ENCODE measurements at regions not wholly inside any gene's neighbourhood (a gene's known extent, or its start where the extent isn't known, plus 50 kb on each side); places are given as distances from the start of the nearest gene placed in this dataset.

GRCh38 chr13:53463106-53463505, 434.5 kb downstream of the OLFM4 start:
- H3K4me3 ChIP-seq, result no peak overlapping the region
- TF ChIP-seq EP300 (IDR thresholded peaks at IDR 0.05), result no peak
- no peak for TF ChIP-seq CTCF (IDR thresholded peaks at IDR 0.05)
- no peak for TF ChIP-seq POLR2AphosphoS5 (IDR thresholded peaks at IDR 0.05)
- no peak for TF ChIP-seq POLR2A (IDR thresholded peaks at IDR 0.05)
- DNase-seq (no peak), ATAC-seq (ENCODE audit: low FRiP score in 2 of 2) (no peak)
- no peaks in the 10 kb centered on the region for H3K4me1 ChIP-seq
- no peaks in the 10 kb centered on the region for H3K9me3 ChIP-seq
- 78 to 82% methylated on average over 3 of the region's 3 CpGs for WGBS, 2 donors
- no peaks in the 10 kb centered on the region for H3K36me3 ChIP-seq
- no peaks in the 10 kb centered on the region for H3K27me3 ChIP-seq
- H3K27ac ChIP-seq, result no peak overlapping the region

- Histone ChIP-seq H3K27me3 (no peaks in the 10 kb centered on the region), H3K4me3 (no peak overlapping the region), H3K9me3 (no peaks in the 10 kb centered on the region), H3K4me1 (no peaks in the 10 kb centered on the region), H3K36me3 (no peaks in the 10 kb centered on the region), H3K27ac (no peak overlapping the region)
- WGBS, 2 donors, result 88% methylated on average over 1 of the region's 1 CpG
- no peak for TF ChIP-seq POLR2A (IDR thresholded peaks at IDR 0.05)
- ATAC-seq (ENCODE audit: low FRiP score in 2 of 2) (no peak), DNase-seq (no peak)
Measured at GRCh38 chr13:53466576-53466975, 438.0 kb downstream of the OLFM4 start.

DNA sequence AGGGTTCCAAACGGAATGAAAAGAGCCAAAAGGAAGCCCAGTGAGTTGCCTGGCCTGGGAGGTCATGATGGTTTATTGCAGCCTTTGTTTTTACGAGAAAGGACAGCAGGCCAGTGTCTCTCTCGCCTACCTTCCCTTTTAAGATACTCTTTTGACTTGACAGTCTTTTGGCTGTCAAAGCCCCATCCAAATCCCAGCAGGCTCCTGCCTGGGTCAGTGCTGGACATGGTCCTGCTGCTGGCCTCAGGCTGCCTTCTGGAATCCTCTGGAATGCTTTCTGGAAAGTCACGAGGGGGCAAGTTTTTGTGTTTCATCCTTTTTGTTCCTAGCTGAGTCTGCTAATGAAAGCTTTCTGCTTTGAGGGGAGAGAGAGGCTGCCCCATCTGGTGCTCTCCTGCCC, 444.8 kb downstream of the OLFM4 start:
- ATAC-seq (ENCODE audit: low FRiP score in 2 of 2) (no peak), DNase-seq (no peak)
- TF ChIP-seq EP300 (IDR thresholded peaks at IDR 0.05), result no peak
- TF ChIP-seq POLR2AphosphoS5 (IDR thresholded peaks at IDR 0.05), result no peak
- TF ChIP-seq CTCF (IDR thresholded peaks at IDR 0.05), result no peak
- TF ChIP-seq POLR2A (IDR thresholded peaks at IDR 0.05), result no peak
- Histone ChIP-seq H3K27me3 (no peaks in the 10 kb centered on the region), H3K27ac (no peak overlapping the region), H3K9me3 (no peaks in the 10 kb centered on the region), H3K4me3 (no peak overlapping the region), H3K36me3 (no peaks in the 10 kb centered on the region), H3K4me1 (no peaks in the 10 kb centered on the region)
- WGBS, 2 donors, result 37 to 46% methylated on average over 4 of the region's 4 CpGs

DNA sequence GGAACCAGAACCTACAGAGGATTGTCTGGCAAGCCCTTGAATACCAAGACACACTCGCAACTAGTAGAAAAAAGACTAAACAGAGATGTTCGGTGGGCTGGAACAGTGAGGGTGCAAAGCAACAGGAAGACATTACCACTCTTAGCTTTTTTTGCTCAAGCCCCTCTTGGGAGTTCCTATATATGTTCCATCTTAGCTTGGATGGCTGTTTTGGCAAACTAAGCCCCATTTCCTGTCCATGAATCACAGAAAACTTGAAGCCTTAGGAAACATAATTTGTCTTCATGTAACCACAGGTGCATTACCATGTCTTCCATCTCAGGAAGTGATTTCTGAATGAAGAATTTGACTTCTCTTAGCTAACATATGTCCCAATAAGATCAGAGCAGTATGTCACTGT, 446.3 kb downstream of the OLFM4 start:
- H3K27me3 ChIP-seq, result no peaks in the 10 kb centered on the region
- DNase-seq (no peak), ATAC-seq (ENCODE audit: low FRiP score in 2 of 2) (no peak)
- no peak for TF ChIP-seq EP300 (IDR thresholded peaks at IDR 0.05)
- no peak for TF ChIP-seq POLR2AphosphoS5 (IDR thresholded peaks at IDR 0.05)
- no peak for TF ChIP-seq POLR2A (IDR thresholded peaks at IDR 0.05)
- TF ChIP-seq CTCF (IDR thresholded peaks at IDR 0.05), result no peak
- H3K4me1 ChIP-seq, result no peaks in the 10 kb centered on the region
- H3K36me3 ChIP-seq, result no peaks in the 10 kb centered on the region
- H3K27ac ChIP-seq, result no peak overlapping the region
- 77 to 78% methylated on average over 2 of the region's 2 CpGs for WGBS, 2 donors
- H3K4me3 ChIP-seq, result no peak overlapping the region
- no peaks in the 10 kb centered on the region for H3K9me3 ChIP-seq

DNA sequence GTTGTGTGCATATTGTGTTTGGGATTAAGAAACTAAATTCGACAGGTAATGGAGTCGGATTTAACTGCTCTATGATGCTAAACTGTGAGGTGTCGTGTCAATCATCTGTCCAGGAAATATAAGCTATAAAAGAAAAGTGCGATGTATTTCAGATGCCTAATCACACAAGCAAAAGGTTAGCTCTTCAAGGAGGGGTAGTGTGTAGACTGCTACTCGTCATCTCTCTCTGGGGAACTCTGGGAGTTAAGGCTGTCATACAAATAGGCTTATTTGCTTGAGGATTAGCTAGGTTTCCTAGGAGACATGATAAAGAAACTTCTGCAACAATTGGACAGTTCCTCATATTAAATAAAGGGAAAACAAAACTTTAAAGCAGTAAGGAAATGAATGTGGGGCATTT, 462.1 kb downstream of the OLFM4 start:
- WGBS, 2 donors, result 65 to 72% methylated on average over 5 of the region's 5 CpGs
- no peaks in the 10 kb centered on the region for H3K36me3 ChIP-seq
- no peak overlapping the region for H3K27ac ChIP-seq
- ATAC-seq (ENCODE audit: low FRiP score in 2 of 2) (no peak), DNase-seq (no peak)
- H3K27me3 ChIP-seq, result no peaks in the 10 kb centered on the region
- no peak overlapping the region for H3K4me3 ChIP-seq
- no peaks in the 10 kb centered on the region for H3K4me1 ChIP-seq
- H3K9me3 ChIP-seq, result no peaks in the 10 kb centered on the region
- TF ChIP-seq CTCF (IDR thresholded peaks at IDR 0.05), result no peak
- TF ChIP-seq EP300 (IDR thresholded peaks at IDR 0.05), result no peak
- no peak for TF ChIP-seq POLR2AphosphoS5 (IDR thresholded peaks at IDR 0.05)
- no peak for TF ChIP-seq POLR2A (IDR thresholded peaks at IDR 0.05)

Measured in upper lobe of left lung (tissue), 6 donors.